ENCODE measurements at regions not wholly inside any gene's neighbourhood (a gene's known extent, or its start where the extent isn't known, plus 50 kb on each side); places are given as distances from the start of the nearest gene placed in this dataset.

- TF ChIP-seq NFE2 (IDR thresholded peaks at IDR 0.05; ENCODE audit: low read depth): 0 out of 2 replicates have a peak, but pooled peaks have one; percentile 11
- peak; percentile 78; the same call in 1 of the 2 replicates for TF ChIP-seq JUND (IDR thresholded peaks at IDR 0.05; ENCODE audit: borderline replicate concordance, low read depth, low read length)
- TF ChIP-seq JUND (tag; IDR thresholded peaks at IDR 0.05; ENCODE audit: borderline replicate concordance, low read depth, low read length): no peak; the same call in 2 of the 3 replicates
- TF ChIP-seq, protein P1, sequence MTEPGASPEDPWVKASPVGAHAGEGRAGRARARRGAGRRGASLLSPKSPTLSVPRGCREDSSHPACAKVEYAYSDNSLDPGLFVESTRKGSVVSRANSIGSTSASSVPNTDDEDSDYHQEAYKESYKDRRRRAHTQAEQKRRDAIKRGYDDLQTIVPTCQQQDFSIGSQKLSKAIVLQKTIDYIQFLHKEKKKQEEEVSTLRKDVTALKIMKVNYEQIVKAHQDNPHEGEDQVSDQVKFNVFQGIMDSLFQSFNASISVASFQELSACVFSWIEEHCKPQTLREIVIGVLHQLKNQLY (CRISPR knock-in tag; conservative IDR thresholded peaks at IDR 0.05): no peak
- TF ChIP-seq, protein P2, sequence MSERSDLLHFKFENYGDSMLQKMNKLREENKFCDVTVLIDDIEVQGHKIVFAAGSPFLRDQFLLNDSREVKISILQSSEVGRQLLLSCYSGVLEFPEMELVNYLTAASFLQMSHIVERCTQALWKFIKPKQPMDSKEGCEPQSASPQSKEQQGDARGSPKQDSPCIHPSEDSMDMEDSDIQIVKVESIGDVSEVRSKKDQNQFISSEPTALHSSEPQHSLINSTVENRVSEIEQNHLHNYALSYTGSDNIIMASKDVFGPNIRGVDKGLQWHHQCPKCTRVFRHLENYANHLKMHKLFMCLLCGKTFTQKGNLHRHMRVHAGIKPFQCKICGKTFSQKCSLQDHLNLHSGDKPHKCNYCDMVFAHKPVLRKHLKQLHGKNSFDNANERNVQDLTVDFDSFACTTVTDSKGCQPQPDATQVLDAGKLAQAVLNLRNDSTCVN (CRISPR knock-in tag; IDR thresholded peaks at IDR 0.05): no peak
- TF ChIP-seq CBX5 (IDR thresholded peaks at IDR 0.05; ENCODE audit: borderline replicate concordance, low read depth): no peak
- 0 out of 2 replicates have a peak, but pooled peaks have one; percentile 15 for TF ChIP-seq SMARCE1 (IDR thresholded peaks at IDR 0.05)
- 0 out of 2 replicates have a peak, but pooled peaks have one; percentile 22 for TF ChIP-seq ZNF41 (CRISPR knock-in tag; conservative IDR thresholded peaks at IDR 0.05)
- peak; percentile 71; the same call in 1 of the 2 replicates for TF ChIP-seq RHOXF2B (CRISPR knock-in tag; conservative IDR thresholded peaks at IDR 0.05)
- no peak for TF ChIP-seq RBM17 (IDR thresholded peaks at IDR 0.05; ENCODE audit: borderline replicate concordance, low read depth, low read length)
- TF ChIP-seq ZNF165 (CRISPR knock-in tag; IDR thresholded peaks at IDR 0.05; ENCODE audit: borderline replicate concordance): 0 out of 2 replicates have a peak, but pooled peaks have one; percentile 50
- peak; percentile 50; the same call in 1 of the 2 replicates for TF ChIP-seq JUN (IDR thresholded peaks at IDR 0.05; ENCODE audit: borderline replicate concordance, low read depth, low read length)
- TF ChIP-seq JUN (CRISPR knock-in tag; IDR thresholded peaks at IDR 0.05; ENCODE audit: borderline replicate concordance): no peak
- TF ChIP-seq, protein P3, sequence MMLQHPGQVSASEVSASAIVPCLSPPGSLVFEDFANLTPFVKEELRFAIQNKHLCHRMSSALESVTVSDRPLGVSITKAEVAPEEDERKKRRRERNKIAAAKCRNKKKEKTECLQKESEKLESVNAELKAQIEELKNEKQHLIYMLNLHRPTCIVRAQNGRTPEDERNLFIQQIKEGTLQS (IDR thresholded peaks at IDR 0.05): peak; percentile 72
- TF ChIP-seq, protein P3 (CRISPR knock-in tag; conservative IDR thresholded peaks at IDR 0.05): no peak
- TF ChIP-seq, protein P4, sequence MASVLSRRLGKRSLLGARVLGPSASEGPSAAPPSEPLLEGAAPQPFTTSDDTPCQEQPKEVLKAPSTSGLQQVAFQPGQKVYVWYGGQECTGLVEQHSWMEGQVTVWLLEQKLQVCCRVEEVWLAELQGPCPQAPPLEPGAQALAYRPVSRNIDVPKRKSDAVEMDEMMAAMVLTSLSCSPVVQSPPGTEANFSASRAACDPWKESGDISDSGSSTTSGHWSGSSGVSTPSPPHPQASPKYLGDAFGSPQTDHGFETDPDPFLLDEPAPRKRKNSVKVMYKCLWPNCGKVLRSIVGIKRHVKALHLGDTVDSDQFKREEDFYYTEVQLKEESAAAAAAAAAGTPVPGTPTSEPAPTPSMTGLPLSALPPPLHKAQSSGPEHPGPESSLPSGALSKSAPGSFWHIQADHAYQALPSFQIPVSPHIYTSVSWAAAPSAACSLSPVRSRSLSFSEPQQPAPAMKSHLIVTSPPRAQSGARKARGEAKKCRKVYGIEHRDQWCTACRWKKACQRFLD (CRISPR knock-in tag; IDR thresholded peaks at IDR 0.05): peak; percentile 21; the same call in 1 of the 2 replicates
- TF ChIP-seq FOS (IDR thresholded peaks at IDR 0.05; ENCODE audit: extremely low read depth, insufficient read length): peak; percentile 2
Observed at GRCh38 chr4:54586320-54586955, 71.3 kb upstream of the KIT start (continued).
